ENCODE measurements at regions not wholly inside any gene's neighbourhood (a gene's known extent, or its start where the extent isn't known, plus 50 kb on each side); places are given as distances from the start of the nearest gene placed in this dataset.

GRCh38 chr12:62146318-62146717, 113.9 kb upstream of the USP15 start:
- TF ChIP-seq ZFX (IDR thresholded peaks at IDR 0.05; ENCODE audit: borderline replicate concordance) (no peak), CTCF (IDR thresholded peaks at IDR 0.05) (no peak)
- H3K27ac ChIP-seq: no peak overlapping the region

- no peak overlapping the region for H3K27ac ChIP-seq
- TF ChIP-seq CTCF (IDR thresholded peaks at IDR 0.05) (no peak), ZFX (IDR thresholded peaks at IDR 0.05; ENCODE audit: borderline replicate concordance) (no peak)
These were observed 102.2 kb upstream of the USP15 start for GRCh38 chr12:62158013-62158412.

GRCh38 chr12:62158461-62159360, 101.5 kb upstream of the USP15 start:
- H3K27ac ChIP-seq: no peak overlapping the region
- TF ChIP-seq ZFX (IDR thresholded peaks at IDR 0.05; ENCODE audit: borderline replicate concordance) (no peak), CTCF (IDR thresholded peaks at IDR 0.05) (no peak)

- no peak for TF ChIP-seq ZFX (IDR thresholded peaks at IDR 0.05; ENCODE audit: borderline replicate concordance)
- TF ChIP-seq CTCF (IDR thresholded peaks at IDR 0.05): no peak
- H3K27ac ChIP-seq: no peak overlapping the region
These were observed 98.0 kb upstream of the USP15 start for GRCh38 chr12:62162214-62162613.

- TF ChIP-seq CTCF (IDR thresholded peaks at IDR 0.05) (no peak), ZFX (IDR thresholded peaks at IDR 0.05; ENCODE audit: borderline replicate concordance) (no peak)
- H3K27ac ChIP-seq: no peak overlapping the region
These were observed 96.8 kb upstream of the USP15 start for GRCh38 chr12:62163368-62163767.

- no peak overlapping the region for H3K27ac ChIP-seq
- no peak for TF ChIP-seq ZFX (IDR thresholded peaks at IDR 0.05; ENCODE audit: borderline replicate concordance)
- no peak for TF ChIP-seq CTCF (IDR thresholded peaks at IDR 0.05)
These were observed 96.2 kb upstream of the USP15 start for GRCh38 chr12:62164036-62164435.

GRCh38 chr12:62166525-62166924, 93.7 kb upstream of the USP15 start:
- TF ChIP-seq CTCF (IDR thresholded peaks at IDR 0.05) (no peak), ZFX (IDR thresholded peaks at IDR 0.05; ENCODE audit: borderline replicate concordance) (no peak)
- no peak overlapping the region for H3K27ac ChIP-seq

Data from 22Rv1 (cell line).